NCI-H460 (cell line): ENCODE measurements at regions not wholly inside any gene's neighbourhood (a gene's known extent, or its start where the extent isn't known, plus 50 kb on each side); places are given as distances from the start of the nearest gene placed in this dataset.

Source experiments
- DNase-seq: peaks from one replicate; pipeline ENCODE4 v3.0.0-alpha.2; 2016; ENCODE audit warnings: low read depth; ENCODE audit errors: extremely low read depth
- small RNA-seq, 2 experiments: library from RNA; depleted of rRNA; stranded (forward); fragments of <200 nt; gene quantifications; one replicate each; pipeline ENCODE3, GENCODE V24; 2014

DNA sequence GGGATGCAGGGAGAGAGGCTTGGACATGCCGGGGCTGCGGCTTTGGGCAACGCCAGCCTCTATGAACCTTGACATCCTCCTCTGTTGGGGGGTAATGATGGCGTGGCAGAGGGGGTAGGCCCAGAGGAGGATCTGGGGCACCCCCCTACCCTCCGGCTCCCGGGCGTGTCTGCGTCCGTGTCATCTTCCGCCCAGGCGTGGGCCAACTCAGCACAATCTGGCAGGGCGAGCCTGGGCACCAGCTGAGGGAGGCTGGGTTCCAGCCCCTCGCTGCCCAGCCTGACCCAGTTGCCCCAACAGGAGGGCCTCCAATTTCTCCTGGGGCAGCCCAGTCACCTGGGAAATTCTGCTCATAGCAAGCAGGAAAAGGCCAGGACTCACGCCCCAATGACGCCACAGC is 62.9 kb upstream of the IL17B start:
- DNase-seq = no peak

DNA sequence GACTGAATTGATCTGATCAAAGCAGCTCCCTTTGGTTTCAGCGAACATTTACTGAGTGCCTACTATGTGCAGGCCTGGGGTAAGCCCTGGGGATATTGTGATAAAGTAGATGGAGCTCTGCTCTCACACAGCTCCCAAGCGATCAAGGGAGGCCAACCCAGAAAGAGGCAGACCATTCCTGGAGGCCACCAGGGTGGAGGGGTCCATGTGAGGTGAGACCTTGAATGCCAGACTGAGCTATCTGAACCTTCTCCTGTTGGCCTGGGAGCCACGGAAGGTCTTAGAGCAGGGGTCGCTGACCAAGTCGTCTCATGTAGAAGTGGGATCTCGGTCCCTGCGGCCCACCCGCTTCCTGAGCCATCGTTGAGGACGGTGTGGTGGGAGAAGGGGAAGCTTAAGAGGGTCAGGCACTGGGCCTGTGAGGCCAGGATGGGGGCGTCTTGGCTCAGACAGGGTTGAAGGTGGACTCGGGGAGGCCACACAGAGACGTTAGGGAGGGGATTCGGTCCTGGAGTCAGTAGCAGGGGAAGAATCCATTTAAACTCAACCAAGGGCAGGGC is 62.2 kb upstream of the IL17B start:
- DNase-seq = no peak

DNA sequence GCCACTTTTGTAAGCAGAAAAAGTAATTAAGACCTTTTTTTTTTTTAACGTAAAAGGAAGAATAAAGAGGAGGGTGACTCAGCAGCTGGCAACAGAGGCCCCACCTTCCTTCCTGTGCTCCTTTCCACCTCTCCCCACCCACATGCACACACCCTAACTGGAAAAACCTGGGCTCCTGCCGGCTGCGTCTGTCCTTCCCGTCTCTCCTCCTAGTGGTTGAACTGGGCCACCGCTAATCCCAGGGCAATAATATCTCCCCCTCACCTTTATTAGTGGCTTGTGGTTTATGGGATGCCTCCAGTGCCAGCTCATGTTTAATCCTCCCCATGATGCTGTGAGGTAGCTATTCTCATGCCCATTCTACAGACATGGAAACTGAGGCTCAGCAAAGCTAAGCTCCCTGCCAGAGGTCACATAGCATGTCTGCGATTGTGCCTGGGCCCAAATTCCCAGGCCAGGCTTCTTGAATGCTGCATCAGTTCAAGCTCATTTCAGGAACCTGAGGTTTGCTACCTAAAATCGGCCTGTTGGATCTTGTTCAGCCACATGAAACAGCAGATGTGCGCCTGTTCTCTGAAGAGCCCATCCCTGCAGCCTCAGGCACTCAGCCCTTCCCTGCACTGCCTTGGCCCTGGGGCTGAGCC is 60.9 kb upstream of the IL17B start:
- peak; percentile 66 for DNase-seq

DNA sequence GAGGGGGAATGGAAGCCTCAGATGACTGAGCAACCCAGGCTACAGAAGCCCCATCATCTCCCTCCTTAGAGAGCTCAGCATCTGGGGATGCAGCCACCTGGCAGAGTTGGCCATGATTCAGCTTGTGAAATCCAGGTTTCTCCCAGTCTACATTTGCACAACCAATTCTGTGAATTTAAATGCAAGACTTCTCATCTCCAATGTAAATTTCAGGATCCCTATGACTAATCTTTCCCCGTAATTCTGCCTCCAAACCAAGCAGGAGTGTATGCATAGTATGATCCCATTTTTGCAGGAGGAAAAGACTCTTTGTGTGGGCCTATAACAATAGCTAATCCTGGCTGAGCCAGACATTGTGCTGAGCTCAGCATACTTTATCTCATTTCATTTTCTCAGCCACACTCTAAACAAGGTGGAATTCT is 59.6 kb upstream of the IL17B start:
- DNase-seq = no peak

DNA sequence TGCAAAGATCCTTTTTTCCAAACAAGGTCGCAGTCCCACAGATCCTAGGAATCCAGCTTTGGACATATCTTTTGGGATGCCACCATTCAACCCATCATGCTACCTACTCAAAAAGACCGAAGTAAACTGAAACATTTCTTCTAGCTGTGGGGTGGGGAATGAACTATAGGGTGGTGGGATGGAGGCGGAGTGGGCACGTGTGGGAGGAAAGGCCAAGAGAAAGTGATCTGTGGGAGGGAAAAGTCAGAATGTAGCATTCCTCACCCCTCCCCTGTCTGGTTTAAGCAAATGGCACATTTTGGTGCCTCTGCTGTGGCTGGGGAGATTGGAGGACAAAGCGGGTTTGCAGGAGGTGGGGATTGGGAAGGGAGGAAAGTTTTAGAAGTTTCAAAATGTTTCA is 59.2 kb upstream of the IL17B start:
- no peak for DNase-seq

DNA sequence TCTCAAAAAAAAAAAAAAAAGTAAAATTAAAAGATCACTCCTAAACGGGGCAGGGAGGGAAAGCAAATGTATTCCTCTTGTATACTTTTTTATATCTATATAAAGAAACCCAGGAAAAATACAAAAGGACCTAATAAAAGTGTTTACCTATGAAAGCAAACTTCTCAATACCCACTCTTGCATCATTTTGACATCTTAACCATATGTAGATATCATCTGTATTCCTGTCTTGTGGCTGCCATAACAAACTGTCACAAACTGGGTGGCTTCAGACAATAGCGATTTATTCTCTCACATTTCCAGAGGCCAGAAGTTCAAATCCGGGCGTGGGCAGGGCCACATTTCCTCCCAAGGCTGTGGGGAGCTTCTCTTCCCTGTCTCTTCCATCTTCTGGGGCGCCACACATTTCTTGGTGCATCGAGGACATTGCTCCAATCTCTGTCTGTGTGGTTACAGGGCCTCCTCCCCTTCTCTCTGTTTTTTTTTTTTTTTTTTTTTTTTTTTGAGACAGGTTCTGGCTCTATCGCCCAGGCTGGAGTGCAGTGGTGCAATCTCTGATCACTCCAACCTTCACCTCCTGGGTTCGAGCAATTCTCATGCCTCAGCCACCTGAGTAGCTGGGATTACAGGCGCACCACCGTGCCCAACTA is 58.4 kb upstream of the IL17B start:
- DNase-seq = no peak

DNA sequence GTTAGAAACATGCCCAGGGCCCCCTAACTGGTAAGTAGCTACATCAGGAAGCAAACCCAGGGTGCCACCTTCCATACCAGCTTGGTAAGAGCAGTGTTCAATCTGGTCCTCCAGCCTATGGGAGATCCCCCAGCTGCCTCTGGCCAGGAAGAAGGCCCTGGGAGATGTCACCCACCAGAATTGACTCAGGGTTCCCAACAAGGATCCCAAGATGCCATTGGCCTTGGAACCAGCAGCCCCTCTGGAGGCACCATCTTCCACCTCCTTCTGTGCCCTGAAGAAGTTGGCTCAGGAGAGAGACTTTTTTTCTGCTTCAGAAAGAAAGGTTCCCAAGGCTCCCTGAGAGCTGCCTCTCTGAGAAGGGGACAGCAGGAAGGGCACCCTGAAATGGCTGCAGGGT is 56.6 kb upstream of the IL17B start:
- no peak for DNase-seq

DNA sequence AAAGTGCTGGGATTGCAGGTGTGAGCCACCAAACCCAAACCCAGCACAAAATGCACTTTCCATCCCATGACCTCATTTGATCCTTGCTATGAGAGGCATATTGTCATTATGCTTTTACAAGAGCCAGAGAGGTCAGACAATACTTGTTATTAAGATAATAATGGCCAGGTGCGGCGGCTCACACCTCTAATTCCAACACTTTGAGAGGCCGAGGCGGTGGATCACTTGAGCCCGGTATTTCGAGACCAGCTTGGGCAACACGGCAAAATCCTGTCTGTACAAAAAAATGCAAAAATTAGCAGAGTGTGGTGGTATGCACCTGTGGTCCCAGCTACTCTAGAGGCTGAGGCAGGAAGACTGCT is 55.9 kb upstream of the IL17B start:
- no peak for DNase-seq

DNA sequence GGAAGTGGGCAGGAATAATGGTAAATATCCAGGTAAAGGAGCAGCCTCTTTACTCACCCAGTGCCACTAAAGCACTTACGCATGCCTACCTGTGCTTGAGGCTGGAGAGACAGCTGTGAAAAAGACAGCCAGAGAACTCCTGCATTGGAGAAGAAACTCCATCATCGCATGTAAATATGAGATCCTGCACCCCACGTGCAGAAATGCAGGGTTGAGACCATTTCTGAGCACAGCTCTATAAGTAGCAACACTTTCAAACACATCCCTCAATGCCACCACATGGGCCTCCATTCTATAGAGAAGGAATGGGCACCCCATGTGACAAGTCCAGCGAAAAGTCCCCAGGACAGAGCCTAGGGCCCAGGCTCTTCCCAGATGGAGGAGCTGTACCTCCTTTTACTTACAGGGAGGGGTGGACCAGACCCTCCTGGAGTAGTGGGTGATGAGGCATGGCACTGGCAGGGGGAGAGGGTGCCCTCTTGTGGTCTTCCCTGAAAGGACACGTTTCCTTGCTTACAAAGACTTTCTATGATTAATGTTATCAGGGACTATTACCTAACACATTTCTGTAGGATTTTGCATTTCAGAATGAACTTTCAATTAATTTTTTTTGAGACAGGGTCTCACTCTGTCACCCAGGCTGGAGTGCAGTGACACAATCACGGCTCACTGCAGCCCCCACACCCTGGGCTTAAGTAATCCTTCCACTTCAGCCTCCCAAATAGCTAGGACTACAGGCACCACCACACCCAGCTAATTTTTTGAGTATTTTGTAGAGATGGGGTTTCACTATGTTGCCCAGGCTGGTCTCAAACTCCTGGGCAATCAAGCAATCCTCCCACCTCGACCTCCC is 55.3 kb upstream of the IL17B start:
- DNase-seq = peak; percentile 50

DNA sequence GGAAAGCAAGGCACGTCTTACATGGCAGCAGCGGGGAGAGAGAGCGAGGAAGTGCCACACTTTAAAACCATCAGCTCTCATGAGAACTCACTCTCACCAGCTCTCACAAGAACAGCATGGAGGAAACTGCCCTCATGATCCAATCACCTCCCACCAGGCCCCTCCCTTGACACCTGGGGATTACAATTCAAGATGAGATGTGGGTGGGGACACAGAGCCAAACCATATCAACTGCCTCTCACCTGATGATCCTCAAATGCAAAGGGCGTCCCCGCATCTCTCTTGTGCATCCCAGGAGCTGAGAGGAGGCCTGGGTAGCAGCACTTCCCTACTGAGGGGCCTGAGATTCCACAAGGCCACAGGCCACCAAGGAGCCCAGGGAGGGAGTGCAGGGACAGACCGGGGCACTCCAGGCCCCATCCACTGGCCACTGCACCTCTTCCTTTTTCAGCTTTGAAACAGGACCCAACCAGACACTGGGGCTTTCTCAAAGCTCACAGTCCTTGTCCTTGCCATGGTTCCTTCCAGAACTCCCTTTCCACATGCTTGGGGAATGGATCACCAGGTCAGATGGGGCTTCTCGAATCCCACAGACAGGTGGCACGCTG is 54.5 kb upstream of the IL17B start:
- DNase-seq = no peak

DNA sequence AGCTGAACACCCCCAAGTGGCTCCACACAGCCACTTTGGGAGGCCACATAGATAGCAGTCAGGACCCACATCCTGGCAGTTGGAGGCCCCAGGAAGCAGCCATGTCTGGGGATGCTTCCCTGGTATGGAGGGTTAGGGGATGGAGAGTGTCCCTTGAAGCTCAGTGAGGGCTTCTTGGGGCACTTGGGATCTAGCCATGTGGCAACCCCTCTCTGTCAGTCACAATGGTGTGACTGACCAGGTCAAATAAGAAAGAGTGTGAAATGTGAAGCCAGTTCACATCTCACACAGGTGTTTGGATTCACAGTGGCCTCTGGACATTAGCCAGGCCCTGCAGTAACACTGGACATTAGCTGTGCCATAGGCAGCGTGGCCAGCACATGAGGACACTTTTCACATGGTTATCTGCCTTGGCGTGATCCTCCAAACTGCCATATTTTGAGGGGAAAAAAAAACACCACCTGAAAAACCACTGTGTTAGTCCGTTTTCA is 53.9 kb upstream of the IL17B start:
- DNase-seq = no peak

DNA sequence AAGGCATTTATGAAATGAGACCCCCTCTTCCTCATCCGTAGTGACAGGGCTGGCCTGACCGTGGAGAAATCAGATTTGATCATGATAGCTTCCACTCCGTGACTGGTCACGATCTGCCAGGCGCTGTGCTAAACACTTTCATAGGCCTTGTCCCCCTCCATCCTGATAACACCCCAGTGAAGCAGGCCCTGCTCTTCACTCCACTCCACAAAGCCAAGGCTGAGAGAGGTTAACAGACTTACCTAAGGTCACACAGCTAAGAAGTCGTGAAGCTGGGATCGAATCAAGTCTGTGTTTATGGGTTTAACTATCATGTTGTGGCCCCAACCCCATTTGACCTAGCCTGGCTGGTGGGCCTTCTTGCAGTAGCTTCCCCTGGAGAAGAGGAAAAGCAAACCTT is 53.3 kb upstream of the IL17B start:
- no peak for DNase-seq

DNA sequence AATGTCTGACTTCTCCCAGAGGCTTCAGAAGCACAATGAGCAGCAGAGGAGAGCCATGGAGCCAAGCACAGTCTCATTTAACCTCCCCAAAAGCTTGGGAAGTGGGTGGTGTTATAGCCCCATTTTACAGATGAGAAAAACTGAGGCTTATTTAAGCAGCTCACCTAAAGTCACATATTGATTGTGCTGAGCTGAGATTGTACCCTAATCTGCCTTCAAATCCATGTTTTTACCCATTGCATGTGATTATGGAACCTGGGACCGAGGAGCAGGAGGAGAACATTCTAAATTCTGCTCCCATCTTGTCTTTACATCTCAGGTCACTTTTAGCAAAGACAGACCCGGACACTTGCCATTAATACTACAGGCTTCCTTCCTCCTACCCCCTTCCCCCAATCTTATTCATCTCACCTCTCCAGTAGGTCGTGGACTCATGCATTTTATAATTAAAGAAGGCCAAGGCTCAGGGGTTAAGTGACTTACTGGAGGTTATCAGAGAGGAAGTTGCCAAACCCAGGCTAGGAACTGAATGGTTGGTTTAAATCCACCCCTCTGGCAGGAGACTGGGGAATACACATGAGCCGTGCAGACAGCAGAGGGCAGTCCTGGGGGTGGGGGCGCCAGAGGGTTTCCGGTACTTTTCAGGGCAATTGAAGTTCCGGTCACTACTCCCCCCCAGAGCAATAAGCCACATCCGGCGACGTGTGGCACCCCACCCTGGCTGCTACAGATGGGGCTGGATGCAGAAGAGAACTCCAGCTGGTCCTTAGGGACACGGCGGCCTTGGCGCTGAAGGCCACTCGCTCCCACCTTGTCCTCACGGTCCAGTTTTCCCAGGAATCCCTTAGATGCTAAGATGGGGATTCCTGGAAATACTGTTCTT is 51.0 kb upstream of the IL17B start:
- DNase-seq = no peak

Small RNAs in the stretch of these regions (small RNA-seq; reads per million reads assigned to genes)
- gene MIR145 = 0 reads per million in 2 experiments
